DMS53 treated with DMSO at 0.1 percent for 48 hours (cell line): ENCODE measurements at regions not wholly inside any gene's neighbourhood (a gene's known extent, or its start where the extent isn't known, plus 50 kb on each side); places are given as distances from the start of the nearest gene placed in this dataset.
"Not testable (repeated sequence)": the region's sequence is repeated elsewhere in the genome, so short reads cannot be mapped to it uniquely, and the experiment has no call there.

Experiments used
- DNase-seq: peaks from one replicate; lab custom pipeline; 2025; ENCODE audit not compliant: unreplicated experiment; lab: John Stamatoyannopoulos, UW

DNA sequence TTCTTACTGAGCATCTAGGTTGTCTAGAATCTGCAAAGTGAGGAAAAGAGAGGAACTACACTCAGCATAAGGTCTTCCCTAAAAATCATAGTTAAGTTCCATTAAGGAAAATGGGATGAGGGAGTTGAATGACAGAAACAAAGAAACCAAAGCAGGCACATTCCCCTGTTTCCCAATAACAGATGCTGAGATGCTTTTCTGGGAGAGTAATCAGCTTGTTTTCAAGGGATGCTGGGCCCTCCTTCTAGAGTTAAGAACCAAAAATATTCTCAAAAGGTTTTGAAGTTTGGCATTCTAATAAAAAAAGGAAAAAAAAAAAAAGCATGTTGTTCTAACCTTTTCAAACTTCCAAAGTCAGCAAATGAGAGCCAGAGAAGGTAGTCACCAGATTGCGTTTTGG lies 105.2 kb upstream of the ZNF648 start:
- DNase-seq = no peak

DNA sequence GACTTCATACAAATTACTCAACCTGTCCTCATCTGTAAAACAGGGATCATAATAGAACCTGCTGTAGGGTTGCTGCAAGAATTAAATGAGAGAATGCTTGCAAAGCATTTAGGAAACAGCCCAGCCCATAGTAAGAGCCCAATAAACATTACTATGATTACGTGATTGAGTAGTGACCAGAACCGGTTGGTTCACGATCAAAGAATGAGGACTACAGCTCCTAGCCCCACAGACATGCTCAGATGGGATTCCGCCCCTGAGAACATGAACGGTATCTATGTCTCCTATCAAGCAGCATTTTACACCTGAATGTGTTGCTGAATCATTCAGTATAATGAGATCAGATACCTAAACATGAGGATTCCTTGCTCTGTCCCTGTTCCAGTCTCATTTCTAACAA lies 104.8 kb upstream of the ZNF648 start:
- no peak for DNase-seq

DNA sequence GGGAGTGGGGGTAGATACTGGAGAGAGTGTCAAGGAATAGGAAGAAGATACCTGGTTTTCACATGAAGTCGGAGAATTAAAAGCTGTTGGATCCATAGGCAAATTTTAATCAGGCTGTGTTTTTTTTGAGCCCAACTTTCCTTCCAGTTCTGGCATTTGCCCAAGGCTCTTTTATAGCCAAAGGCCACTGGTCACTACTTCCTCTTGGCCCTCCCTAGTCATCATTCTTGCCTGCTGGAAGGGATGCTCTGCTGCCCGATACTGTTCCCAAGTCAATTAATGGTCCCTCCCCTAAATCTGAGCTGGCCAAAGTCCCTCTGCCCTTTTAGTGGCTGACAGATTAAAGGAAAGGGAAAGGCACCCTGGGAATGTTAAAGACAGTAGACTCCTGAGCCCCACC lies 102.8 kb upstream of the ZNF648 start:
- no peak for DNase-seq

DNA sequence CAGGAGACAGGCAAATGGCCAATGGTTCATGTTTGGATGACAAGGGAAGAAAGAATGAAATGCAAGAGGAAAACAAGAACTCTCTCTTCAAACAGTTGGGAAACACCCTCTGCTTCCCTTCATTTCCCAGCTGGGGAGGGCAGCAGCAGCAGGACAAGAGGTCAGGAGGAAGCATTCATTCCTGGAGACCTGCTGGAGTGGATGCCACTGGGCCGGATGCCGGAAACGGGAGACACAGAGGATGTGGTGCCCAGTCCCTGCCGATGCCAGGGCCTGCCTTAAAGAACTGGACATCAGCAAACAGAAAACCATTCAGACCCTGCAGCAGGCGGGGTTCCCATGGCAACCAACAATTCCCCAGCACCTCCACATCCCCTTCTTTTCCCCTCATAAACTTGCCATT lies 102.3 kb upstream of the ZNF648 start:
- no peak for DNase-seq

DNA sequence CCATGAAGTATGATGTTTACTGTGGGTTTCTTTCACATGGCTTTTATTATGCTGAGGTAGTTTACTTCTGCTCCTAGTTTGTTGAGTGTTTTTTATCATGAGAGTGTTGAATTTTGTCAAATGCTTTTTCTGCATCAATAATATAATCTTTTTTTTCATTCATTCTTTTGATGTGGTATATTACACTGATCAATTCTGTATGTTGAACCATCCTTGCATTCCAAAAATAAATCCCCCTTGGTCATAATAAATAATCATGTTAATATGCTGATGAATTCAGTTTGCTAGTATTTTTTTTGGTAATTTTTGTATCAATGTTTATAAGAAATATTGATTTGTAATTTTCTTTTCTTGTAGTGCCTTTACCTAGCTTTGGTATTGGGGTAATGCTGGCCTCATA lies 97.9 kb upstream of the ZNF648 start:
- DNase-seq = no peak

DNA sequence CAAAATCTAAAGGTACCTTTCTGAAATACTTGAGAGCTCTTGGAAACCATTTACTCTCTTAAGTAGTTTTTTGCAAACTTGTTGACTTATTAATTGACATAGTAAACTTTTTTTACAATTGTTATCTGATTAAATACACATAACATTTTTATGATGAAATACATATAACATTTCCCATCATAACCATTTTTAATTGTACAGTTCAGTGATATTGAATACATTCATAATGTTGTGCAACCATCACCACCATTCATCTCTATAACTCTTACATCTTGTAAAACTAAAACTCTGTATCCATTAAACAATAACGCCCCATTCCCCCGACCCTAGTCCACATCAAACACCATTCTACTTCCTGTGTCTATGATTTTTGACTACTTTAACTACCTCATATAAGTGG lies 95.7 kb upstream of the ZNF648 start:
- DNase-seq = no peak

DNA sequence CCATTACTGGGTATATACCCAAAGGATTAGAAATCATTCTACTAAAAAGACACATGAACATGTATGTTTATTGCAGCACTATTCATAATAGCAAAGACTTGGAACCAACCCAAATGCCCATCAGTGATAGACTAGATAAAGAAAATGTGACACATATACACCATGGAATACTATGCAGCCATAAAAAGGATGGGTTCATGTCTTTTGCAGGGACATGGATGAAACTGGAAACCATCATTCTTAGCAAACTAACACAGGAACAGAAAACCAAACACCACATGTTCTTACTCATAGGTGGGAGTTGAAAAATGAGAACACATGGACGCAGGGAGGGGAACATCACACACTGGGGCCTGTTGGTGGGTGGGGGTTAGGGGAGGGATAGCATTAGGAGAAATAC lies 92.9 kb upstream of the ZNF648 start:
- DNase-seq = not testable (repeated sequence)

DNA sequence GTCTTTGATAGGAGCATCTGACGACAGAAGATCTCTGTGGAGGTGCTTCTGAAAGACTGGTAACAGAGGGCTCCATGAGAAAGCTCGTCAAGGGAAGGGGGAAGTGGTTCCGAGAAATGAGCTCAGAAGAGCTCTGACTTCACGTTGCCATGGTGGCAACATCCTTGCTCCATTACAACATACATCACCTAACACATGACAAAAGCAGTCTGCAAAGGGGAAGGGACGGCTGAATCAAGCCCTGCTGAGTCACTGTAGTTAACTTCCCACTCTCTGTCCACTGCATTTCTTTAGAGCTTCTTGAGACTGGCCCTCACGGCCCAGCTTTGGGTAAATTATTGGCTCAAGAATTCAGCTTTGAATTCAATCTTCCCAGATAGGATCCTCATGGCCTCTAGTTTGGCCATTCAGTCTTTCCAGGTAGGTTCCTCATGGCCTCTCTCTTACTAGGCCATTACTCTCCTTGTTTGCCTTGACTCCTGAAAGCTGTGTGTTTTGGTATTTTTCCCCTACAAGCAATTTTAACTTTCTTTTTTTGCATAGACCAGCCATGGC lies 88.0 kb upstream of the ZNF648 start:
- peak; percentile 20 for DNase-seq

DNA sequence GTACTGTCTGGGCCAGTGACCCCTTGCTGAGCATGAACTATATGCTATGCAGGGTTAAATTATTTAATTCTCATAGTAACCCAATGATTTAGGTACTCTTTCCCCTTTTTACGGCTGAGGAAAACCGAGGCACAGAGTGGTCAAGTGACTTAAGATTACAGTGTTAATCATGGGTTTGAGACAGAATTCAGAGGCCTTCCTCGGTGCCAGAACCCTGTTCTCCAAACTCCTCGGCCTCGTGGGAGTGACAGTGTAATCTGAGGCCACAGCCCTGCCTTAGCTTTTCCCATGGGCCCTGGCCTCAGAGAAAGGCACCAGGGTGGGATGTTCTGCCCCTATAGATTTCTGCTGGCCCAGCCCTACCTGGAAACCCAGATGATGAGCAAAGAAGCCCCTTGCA lies 86.4 kb upstream of the ZNF648 start:
- DNase-seq = no peak

DNA sequence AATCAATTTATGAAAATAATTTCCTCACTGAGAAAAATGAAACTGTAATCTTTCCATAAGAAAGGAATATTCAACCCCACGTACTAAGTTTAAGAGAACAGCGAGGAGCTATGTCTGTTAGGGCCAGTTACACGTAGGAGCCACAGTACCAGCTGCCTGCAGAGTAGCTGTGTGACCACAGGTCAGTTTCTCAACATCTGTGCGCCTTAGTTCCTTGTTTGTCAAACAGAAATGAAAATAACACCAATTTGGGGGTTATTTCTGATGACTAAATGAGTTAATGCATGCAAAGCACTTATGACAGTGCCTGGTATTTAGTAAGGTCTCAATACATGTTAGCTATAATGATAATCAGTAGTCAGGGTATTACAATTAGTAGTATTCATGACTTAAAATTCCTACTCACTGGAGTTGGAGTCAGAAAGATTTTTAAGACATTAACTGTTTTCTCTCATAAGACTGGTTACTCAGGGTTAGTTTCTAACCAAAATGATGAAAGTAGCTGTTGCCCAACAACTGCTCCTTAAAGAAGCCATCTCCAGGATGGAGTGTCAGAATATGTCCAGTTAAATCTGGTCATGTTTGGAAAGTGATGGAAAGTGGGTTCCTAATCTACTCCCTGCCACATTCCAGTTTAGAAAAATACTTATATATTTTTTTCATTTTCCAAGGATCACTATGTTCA lies 85.8 kb upstream of the ZNF648 start:
- DNase-seq = no peak

DNA sequence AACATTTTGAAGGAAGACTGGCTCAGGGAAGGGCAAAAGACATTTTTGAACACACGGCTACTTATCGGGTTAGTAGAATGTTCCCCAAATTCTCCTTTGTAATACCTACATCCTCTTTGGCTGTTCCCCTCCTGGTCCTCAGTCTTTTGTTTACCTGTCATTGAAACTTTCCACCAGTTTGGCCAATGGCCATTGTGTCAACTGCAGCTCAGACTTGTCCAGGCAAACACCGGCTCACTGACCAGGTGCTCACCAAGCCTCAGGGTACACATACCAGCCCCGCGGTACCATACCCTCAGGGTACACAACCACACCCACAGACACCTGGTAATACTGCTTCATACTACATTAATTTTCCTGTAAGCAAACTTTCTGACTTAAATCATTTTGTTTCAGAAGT lies 84.8 kb upstream of the ZNF648 start:
- DNase-seq = no peak

DNA sequence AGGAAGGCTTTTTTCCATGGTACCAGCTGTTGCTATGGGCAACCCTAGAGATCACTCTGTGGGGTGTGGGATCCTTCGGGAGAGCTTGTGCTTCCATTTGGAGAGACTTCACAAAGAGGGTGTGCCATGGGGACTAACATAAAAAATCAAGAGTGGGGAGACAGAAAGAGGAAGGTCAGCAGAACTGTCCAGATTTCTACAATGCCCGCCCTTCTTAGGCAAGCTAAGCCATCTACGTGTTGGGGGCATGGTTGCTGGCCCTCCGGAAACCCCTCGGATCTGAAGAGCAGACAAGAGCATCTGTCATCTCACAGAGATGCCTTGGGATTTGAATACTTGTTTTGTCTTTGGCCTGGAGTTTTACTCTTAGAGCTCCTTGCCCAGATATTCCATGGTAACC lies 83.9 kb upstream of the ZNF648 start:
- no peak for DNase-seq

DNA sequence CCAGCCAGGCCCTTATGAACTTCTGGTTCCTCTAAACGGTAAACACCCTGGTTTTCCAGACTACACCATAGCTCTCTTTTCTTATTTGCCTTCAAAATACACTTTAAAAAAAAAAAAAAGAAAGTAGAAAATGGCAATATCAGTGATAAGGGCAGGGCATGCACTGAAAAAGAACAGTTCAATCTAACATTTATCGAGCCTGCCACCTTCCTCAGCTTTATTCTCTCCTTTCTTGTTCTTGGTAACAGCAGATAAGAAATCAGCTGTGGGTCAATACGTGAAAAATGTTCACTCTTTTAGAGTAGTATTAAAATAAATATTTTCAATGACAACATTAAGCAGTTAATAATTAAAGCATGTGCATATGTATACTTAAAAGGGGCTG lies 83.1 kb upstream of the ZNF648 start:
- no peak for DNase-seq

DNA sequence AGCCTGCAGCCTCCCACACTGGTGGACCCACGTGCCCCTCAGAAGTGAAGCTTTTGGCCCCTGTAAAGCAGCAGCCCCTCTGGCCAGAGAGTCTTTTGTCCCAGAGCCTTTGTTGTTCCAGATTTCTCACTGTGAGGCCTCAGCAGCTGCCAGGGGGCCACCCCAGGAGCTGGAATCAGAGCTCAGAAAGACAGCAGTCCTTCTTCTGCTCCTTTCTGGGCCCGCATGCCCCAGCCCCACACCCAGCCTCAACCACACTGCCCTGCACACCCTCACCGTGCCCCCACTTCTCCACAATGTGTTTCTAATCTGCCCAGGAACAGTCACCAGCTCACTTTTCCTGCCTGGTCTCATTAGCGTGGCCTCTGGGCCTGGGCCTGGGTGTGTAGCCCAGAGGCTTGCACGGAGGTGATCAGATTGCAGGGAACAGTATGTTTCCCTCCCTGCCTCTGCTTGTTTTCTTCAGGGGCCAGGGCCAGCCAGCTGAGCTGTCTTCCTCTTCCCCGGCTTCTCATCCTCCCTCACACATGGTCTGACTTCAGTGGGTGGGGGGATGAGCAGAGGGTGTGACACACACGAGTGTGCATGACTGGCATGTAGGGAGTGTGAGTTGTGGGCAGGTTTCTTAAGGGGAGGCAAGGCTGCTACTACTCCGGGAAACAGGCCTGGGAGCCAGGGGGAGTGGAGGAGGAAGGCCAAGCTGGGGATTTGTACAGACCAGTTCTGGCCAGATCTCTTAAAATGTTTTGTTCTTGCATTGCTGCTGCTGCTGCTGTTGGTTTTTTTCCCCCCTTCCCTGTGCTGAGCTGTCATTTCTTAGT lies 82.5 kb upstream of the ZNF648 start:
- DNase-seq = no peak

DNA sequence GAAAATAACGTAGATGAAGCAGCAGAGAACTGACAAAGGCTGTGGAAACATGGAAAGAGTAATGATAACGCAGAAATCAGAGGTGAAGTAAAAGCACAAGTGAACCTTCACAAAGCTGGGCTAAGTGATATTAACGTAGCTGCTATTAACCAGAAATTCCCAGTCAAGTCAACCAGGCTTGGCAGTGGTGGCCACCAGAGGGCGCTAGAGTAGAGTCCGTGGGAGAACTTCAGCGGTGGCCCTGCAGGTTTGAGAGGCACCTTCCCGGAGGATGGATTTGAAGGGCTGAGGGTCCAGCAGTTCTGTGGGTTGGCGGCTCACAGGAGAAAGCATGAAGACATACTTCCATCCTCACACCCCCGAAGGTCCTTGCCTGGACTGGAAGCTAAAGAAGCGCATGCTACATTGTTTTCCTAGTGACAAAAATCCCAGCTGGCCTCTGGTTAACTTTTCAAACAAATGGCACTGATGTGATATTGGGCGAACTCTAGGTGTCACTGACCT lies 81.7 kb upstream of the ZNF648 start:
- DNase-seq = peak; percentile 77

DNA sequence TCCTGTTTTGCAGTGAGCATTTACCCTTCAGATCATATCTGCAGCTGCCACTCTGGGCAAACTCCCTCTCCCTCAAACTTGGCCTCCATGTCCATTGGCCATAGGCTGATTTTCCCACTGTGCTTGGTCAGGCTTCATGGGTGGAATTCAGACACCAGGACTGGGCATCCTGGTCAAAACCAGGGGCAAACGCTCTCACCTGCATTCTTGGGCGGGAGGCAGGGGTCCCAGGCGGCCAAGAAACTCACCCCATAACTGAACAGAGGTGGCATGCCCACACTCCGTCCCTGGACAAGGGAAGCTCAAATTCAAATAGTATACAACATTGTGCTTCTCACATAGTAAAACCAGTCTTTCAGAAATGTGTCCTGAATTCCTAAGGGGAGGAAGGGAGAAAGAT lies 81.1 kb upstream of the ZNF648 start:
- no peak for DNase-seq

DNA sequence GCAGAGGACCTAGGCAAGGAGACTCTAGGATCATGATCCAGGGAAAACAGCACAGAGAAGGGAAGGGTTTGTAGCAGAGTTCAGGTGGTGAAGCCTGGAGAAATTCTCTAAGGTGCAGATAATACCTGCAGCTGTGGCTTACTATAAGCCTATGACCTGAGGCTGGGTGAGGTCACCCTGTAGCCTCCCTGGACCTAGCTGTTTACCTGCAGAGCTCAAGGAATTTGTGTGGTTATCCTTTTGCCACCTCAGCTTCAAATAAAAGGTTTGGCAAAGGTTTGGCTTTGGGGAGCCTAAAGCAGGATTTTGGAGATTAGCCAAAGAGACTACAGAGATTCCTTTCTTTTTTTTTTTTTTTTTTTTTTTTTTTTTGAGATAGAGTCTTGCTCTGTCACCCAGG lies 79.5 kb upstream of the ZNF648 start:
- no peak for DNase-seq

DNA sequence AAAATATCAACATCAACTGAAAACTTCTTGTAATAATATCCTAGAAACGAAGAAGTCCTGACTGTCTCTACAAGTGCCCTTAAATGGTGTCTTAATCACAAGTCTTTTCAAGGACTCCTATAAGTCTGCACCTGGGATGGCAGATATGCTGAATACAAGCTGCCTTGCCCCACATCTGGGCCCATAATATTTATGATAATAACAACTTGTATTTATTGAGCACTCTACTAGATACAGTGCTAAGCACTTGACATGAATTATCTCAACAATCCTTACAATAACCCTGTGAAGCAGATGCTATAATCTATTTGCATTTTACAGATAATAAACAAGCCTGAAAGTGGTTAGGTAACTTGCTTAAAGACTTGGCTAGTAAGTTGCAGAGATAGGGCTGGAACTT lies 78.0 kb upstream of the ZNF648 start:
- DNase-seq = peak; percentile 20

DNA sequence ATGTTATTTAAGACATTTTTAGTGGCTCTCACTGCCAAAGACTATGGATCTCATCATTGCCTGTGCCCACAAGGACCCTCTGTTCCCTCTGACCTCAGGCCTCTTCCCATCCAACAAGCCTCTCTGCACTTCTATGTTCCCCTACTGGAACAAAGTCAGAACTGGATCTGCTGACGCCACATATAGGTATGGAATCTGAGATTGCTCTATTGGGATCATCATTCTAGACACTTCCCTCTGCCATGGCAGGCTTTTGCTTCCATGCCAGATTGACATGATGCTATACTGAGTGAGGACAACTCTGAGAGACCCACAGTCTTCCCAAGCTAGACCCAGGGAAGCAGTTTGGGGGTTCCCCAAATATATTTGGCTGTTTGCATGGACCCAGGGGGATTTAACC lies 76.0 kb upstream of the ZNF648 start:
- DNase-seq = no peak

DNA sequence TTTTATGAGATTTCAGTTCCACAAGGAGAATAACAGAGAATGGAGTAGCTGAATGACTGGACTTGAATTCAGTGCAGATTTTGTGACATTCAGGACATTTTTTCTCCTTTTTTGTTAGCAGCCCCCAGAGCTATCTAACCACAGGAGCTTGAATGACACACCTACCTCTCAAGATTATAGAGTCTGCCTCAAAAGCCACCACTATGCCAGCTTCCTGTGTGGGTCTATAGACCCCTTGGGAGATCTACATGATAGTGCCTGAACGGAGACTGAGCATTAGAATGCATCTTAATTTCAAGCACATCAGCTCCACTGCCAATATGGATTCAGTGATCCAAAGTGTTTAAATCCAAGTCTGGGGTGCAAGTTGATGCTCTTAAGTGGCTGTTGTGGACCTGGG lies 74.4 kb upstream of the ZNF648 start:
- no peak for DNase-seq

DNA sequence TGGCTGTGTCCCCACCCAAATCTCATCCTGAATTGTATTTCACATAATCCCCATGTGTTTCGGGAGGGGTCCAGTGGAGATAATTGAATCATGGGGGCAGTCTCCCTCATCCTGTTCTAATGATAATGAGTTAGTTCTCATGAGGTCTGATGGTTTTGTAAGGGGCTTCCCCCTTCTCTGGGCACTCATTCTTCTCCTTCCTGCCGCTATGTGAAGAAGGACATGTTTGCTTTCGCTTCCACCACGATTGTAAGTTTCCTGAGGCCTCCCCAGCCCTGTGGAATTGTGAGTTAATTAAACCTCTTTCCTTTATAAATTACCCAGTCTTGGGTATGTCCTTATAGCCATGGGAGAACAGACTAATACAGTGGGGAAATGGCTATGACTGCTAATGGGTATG lies 72.7 kb upstream of the ZNF648 start:
- no peak for DNase-seq

DNA sequence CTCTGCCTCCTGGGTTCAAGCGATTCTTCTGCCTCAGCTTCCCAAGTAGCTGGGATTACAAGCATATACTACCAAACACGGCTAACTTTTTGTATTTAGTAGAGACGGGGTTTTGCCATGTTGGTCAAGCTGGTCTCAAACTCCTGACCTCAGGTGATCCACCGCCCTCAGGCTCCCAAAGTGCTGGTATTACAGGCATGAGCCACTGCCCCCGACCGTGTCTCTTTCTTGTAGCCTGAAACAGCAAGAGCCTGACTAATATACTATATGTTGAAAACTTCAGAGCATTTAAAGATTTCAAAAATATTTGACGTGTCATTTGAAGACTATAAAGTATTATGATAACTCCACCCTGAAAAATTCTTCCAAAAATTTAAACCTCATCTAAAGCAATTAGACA lies 71.7 kb upstream of the ZNF648 start:
- no peak for DNase-seq
